Uterus (tissue), 3 donors: ENCODE measurements at regions not wholly inside any gene's neighbourhood (a gene's known extent, or its start where the extent isn't known, plus 50 kb on each side); places are given as distances from the start of the nearest gene placed in this dataset.

ENCODE experiments used
- DNase-seq, 2 donors: peaks; one replicate each; pipeline ENCODE4 v3.0.0-alpha.2; 2019 to 2020
- H3K27ac ChIP-seq, 2 donors: fragments of 200-600 bp; sonication (generic); 1 replicate in 1 of 2; 2 replicates in 1 of 2; pipeline ENCODE4 v1.5.1; 2016 to 2018
- H3K27me3 ChIP-seq, 2 donors: fragments of 200-600 bp; sonication (generic); one replicate each; pipeline ENCODE4 v1.5.1; 2018 to 2019; ENCODE audit warnings: control low read depth in 1 of 2
- H3K36me3 ChIP-seq, 2 donors: fragments of 200-600 bp; sonication (generic); one replicate each; pipeline ENCODE4 v1.5.1; 2019; ENCODE audit warnings: control low read depth in 1 of 2
- H3K4me1 ChIP-seq, 2 donors: fragments of 200-600 bp; sonication (generic); one replicate each; pipeline ENCODE4 v1.5.1; 2018 to 2019; ENCODE audit warnings: control low read depth in 1 of 2
- H3K4me3 ChIP-seq, 2 donors: fragments of 200-600 bp; sonication (generic); 1 replicate in 1 of 2; 2 replicates in 1 of 2; pipeline ENCODE4 v1.5.1; 2018 to 2019; ENCODE audit warnings: mild to moderate bottlenecking in 1 of 2
- H3K9me3 ChIP-seq, 2 donors: fragments of 200-600 bp; sonication (generic); one replicate each; pipeline ENCODE4 v1.5.1; 2019; ENCODE audit warnings: control low read depth in 1 of 2
- CTCF ChIP-seq, 4 experiments: fragments of 200-600 bp in 2 of 4; fragments of 450-650 bp in 2 of 4; sonication (generic) in 2 of 4; IDR thresholded peaks; one replicate each; pipeline ENCODE4 v1.5.1; 2016 to 2019; ENCODE audit warnings: antibody characterized with exemption in 4 of 4, mild to moderate bottlenecking in 2 of 4, moderate library complexity in 1 of 4
- POLR2A ChIP-seq, 2 donors: fragments of 450-650 bp; IDR thresholded peaks; one replicate each; pipeline ENCODE4 v1.6.1; 2016; ENCODE audit warnings: antibody characterized with exemption in 2 of 2, mild to moderate bottlenecking in 1 of 2, moderate library complexity in 1 of 2
- intact Hi-C: fragments of 100-400 bp; cut with DNase I; formaldehyde crosslinking; loops from one replicate; pipeline ENCODE4 v1.15.1; 2023; ENCODE audit warnings: low total_unique reads
- donor health status: DM: yes; HTN: yes; CAD: no.

GRCh38 chr4:187798385-187798784, 197.2 kb upstream of the ZFP42 start:
- intact Hi-C loops, result no loop called here
- no peaks in the 10 kb centered on the region for H3K36me3 ChIP-seq
- DNase-seq, result no peak
- H3K9me3 ChIP-seq, result no peaks in the 10 kb centered on the region
- no peaks in the 10 kb centered on the region for H3K27me3 ChIP-seq
- H3K4me3 ChIP-seq, result no peak overlapping the region
- no peaks in the 10 kb centered on the region for H3K4me1 ChIP-seq
- TF ChIP-seq CTCF (IDR thresholded peaks at IDR 0.05) (no peak), POLR2A (IDR thresholded peaks at IDR 0.05) (no peak)
- H3K27ac ChIP-seq, result no peak overlapping the region

GRCh38 chr4:187799735-187800134, 195.8 kb upstream of the ZFP42 start:
- no peaks in the 10 kb centered on the region for H3K36me3 ChIP-seq
- H3K4me1 ChIP-seq, result no peaks in the 10 kb centered on the region
- TF ChIP-seq POLR2A (IDR thresholded peaks at IDR 0.05), result no peak
- TF ChIP-seq CTCF (IDR thresholded peaks at IDR 0.05), result no peak
- H3K9me3 ChIP-seq, result no peaks in the 10 kb centered on the region
- no peak overlapping the region for H3K4me3 ChIP-seq
- no peaks in the 10 kb centered on the region for H3K27me3 ChIP-seq
- no peak for DNase-seq
- intact Hi-C loops, result no loop called here
- H3K27ac ChIP-seq, result no peak overlapping the region

- H3K4me1 ChIP-seq, result no peaks in the 10 kb centered on the region
- intact Hi-C loops, result no loop called here
- no peak overlapping the region for H3K4me3 ChIP-seq
- no peaks in the 10 kb centered on the region for H3K9me3 ChIP-seq
- H3K27ac ChIP-seq, result no peak overlapping the region
- no peaks in the 10 kb centered on the region for H3K27me3 ChIP-seq
- TF ChIP-seq POLR2A (IDR thresholded peaks at IDR 0.05), result no peak
- TF ChIP-seq CTCF (IDR thresholded peaks at IDR 0.05), result no peak
- no peak for DNase-seq
- no peaks in the 10 kb centered on the region for H3K36me3 ChIP-seq
These were observed 184.0 kb upstream of the ZFP42 start for GRCh38 chr4:187811591-187811990.

- TF ChIP-seq CTCF (IDR thresholded peaks at IDR 0.05), result no peak
- no peak for TF ChIP-seq POLR2A (IDR thresholded peaks at IDR 0.05)
- intact Hi-C loops, result no loop called here
- H3K4me3 ChIP-seq, result no peak overlapping the region
- no peaks in the 10 kb centered on the region for H3K9me3 ChIP-seq
- H3K36me3 ChIP-seq, result no peaks in the 10 kb centered on the region
- no peaks in the 10 kb centered on the region for H3K4me1 ChIP-seq
- peak in 1 of 2 donors; percentile 21 for DNase-seq
- no peaks in the 10 kb centered on the region for H3K27me3 ChIP-seq
- H3K27ac ChIP-seq, result no peak overlapping the region
These were observed 180.7 kb upstream of the ZFP42 start for GRCh38 chr4:187814737-187815465.

GRCh38 chr4:187826725-187827124, 168.8 kb upstream of the ZFP42 start:
- Histone ChIP-seq H3K9me3 (no peaks in the 10 kb centered on the region), H3K27me3 (no peaks in the 10 kb centered on the region), H3K36me3 (no peaks in the 10 kb centered on the region), H3K4me1 (no peaks in the 10 kb centered on the region), H3K4me3 (no peak overlapping the region), H3K27ac (no peak overlapping the region)
- DNase-seq, result no peak
- TF ChIP-seq POLR2A (IDR thresholded peaks at IDR 0.05) (no peak), CTCF (IDR thresholded peaks at IDR 0.05) (no peak)
- intact Hi-C loops, result no loop called here
